Right lobe of liver (tissue), 6 donors: ENCODE measurements at regions not wholly inside any gene's neighbourhood (a gene's known extent, or its start where the extent isn't known, plus 50 kb on each side); places are given as distances from the start of the nearest gene placed in this dataset.

ENCODE experiments used
- ATAC-seq, 4 donors: fragments of 200-7000 bp; cut with Tn5 transposase; one replicate each; pipeline ENCODE4 v1.9.1; 2020; ENCODE audit warnings: mild to moderate bottlenecking in 4 of 4, moderate library complexity in 4 of 4
- DNase-seq, 3 donors: peaks; one replicate each; pipeline ENCODE4 v3.0.0-alpha.2; 2020
- H3K27ac ChIP-seq, 3 donors: fragments of 200-600 bp; one replicate each; pipeline ENCODE4 v1.8.0; 2022
- H3K27me3 ChIP-seq, 2 donors: fragments of 200-600 bp; one replicate each; pipeline ENCODE4 v1.8.0; 2022
- H3K36me3 ChIP-seq, 4 donors: fragments of 200-600 bp; sonication (generic) in 1 of 4; one replicate each; pipeline versions ENCODE4 v1.5.1 to v1.8.0; 2017 to 2022; ENCODE audit warnings: control low read depth in 1 of 4
- H3K4me1 ChIP-seq, 4 donors: fragments of 200-600 bp; sonication (generic) in 1 of 4; one replicate each; pipeline versions ENCODE4 v1.5.1 to v1.8.0; 2017 to 2022; ENCODE audit warnings: control low read depth in 1 of 4
- H3K4me3 ChIP-seq, 3 donors: fragments of 200-600 bp; one replicate each; pipeline ENCODE4 v1.8.0; 2022
- H3K9me3 ChIP-seq, 4 donors: fragments of 200-600 bp; sonication (generic) in 1 of 4; one replicate each; pipeline versions ENCODE4 v1.5.1 to v1.8.0; 2017 to 2022; ENCODE audit warnings: control low read depth in 1 of 4
- CTCF ChIP-seq, 4 donors: fragments of 200-600 bp in 3 of 4; fragments of 450-650 bp in 1 of 4; IDR thresholded peaks; one replicate each; pipeline versions ENCODE4 v1.5.1 to v1.8.0; 2016 to 2022; ENCODE audit warnings: antibody characterized with exemption in 4 of 4, mild to moderate bottlenecking in 2 of 4
- POLR2A ChIP-seq: fragments of 450-650 bp; IDR thresholded peaks from one replicate; pipeline ENCODE4 v1.6.1; 2017; ENCODE audit warnings: antibody characterized with exemption, mild to moderate bottlenecking
- WGBS: methylation state at CpG from one replicate; pipeline ENCODE4 v1.1.6; 2018; ENCODE audit warnings: low coverage, low lambda C conversion rate; ENCODE audit not compliant: insufficient coverage; ENCODE audit errors: missing lambda C conversion rate; 5-methylcytosine and 5-hydroxymethylcytosine counted together
- intact Hi-C, 2 donors: fragments of 100-400 bp; cut with DNase I; formaldehyde crosslinking; loops; one replicate each; pipeline versions ENCODE4 v1.11.2 to v1.14.1; 2022
- donor health status: DM: no; HTN: yes; CAD: no.
- donor health status: DM: no; HTN: no; CAD: no.
- donor health status: DM: no; HTN: no; CAD: no.
- donor health status: DM: no; HTN: yes; CAD: no.
- donor health status: DM: no; HTN: yes; CAD: no.

- DNase-seq (peak; percentile 70 to 89 (median 74)), ATAC-seq (peak; percentile 88 to 97 (median 91))
- 20% methylated on average over 11 of the region's 11 CpGs for WGBS
- peaks cover 0 to 24% (median 6%) of the 10 kb centered on the region in 4 donors for H3K4me1 ChIP-seq
- peak overlapping the region in 1 of 3 donors; percentile 22 for H3K4me3 ChIP-seq
- no peaks in the 10 kb centered on the region for H3K36me3 ChIP-seq
- H3K27ac ChIP-seq, result peak overlapping the region in 2 of 3 donors; percentile 26 to 55
- no peak for TF ChIP-seq POLR2A
- TF ChIP-seq CTCF (IDR thresholded peaks at IDR 0.05), result no peak
- intact Hi-C loops, result no loop called here
- no peaks in the 10 kb centered on the region for H3K9me3 ChIP-seq
- H3K27me3 ChIP-seq, result no peaks in the 10 kb centered on the region
Measured at GRCh38 chr9:1231998-1232919, 182.1 kb downstream of the DMRT2 start.

GRCh38 chr9:1233568-1233967 is 183.4 kb downstream of the DMRT2 start:
- no peaks in the 10 kb centered on the region for H3K27me3 ChIP-seq
- DNase-seq (peak in 1 of 3 donors; percentile 49), ATAC-seq (peak; percentile 43 to 72 (median 66))
- intact Hi-C loops, result no loop called here
- no peaks in the 10 kb centered on the region for H3K36me3 ChIP-seq
- peaks cover 0 to 24% (median 6%) of the 10 kb centered on the region in 4 donors for H3K4me1 ChIP-seq
- H3K4me3 ChIP-seq, result no peak overlapping the region
- H3K9me3 ChIP-seq, result no peaks in the 10 kb centered on the region
- TF ChIP-seq CTCF (IDR thresholded peaks at IDR 0.05) (no peak), POLR2A (no peak)
- peak overlapping the region in 1 of 3 donors; percentile 26 for H3K27ac ChIP-seq
- WGBS, result 8% methylated on average over 2 of the region's 2 CpGs

GRCh38 chr9:1235650-1236049 is 185.5 kb downstream of the DMRT2 start:
- Histone ChIP-seq H3K27ac (no peak overlapping the region), H3K9me3 (no peaks in the 10 kb centered on the region), H3K27me3 (no peaks in the 10 kb centered on the region), H3K36me3 (no peaks in the 10 kb centered on the region), H3K4me1 (peaks cover 0 to 24% (median 6%) of the 10 kb centered on the region in 4 donors), H3K4me3 (no peak overlapping the region)
- WGBS, result 86% methylated on average over 4 of the region's 4 CpGs
- ATAC-seq (no peak), DNase-seq (no peak)
- intact Hi-C loops, result no loop called here
- TF ChIP-seq CTCF (IDR thresholded peaks at IDR 0.05) (no peak), POLR2A (no peak)

- Histone ChIP-seq H3K36me3 (no peaks in the 10 kb centered on the region), H3K27ac (no peak overlapping the region), H3K9me3 (no peaks in the 10 kb centered on the region), H3K4me1 (peaks cover 0 to 24% (median 6%) of the 10 kb centered on the region in 4 donors), H3K4me3 (no peak overlapping the region), H3K27me3 (no peaks in the 10 kb centered on the region)
- intact Hi-C loops, result no loop called here
- ATAC-seq (no peak), DNase-seq (no peak)
- WGBS, result 76% methylated on average over 2 of the region's 2 CpGs
- TF ChIP-seq POLR2A (no peak), CTCF (IDR thresholded peaks at IDR 0.05) (no peak)
Measured at GRCh38 chr9:1236061-1236460, 185.9 kb downstream of the DMRT2 start.
